ENCODE measurements at regions not wholly inside any gene's neighbourhood (a gene's known extent, or its start where the extent isn't known, plus 50 kb on each side); places are given as distances from the start of the nearest gene placed in this dataset.

DNA sequence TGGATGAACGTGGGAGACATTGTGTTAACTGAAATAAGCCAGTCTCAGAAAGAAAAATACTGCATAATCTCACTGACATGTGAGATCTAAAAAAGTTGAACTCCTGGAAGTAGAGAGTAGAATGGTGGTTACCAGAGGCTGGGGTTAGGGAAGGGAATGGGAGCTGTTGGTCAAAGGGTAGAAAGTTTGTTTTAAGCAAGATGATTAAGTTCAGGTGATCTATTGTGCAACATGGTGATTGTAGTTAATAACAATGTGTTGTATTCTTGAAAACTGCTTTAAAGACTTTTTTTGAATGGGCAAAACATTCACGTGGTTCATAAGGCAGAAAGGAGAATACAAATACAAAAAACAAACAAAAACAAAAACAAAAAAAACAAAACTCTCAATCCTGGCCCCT, 460.4 kb upstream of the TBX3 start:
- ATAC-seq (ENCODE audit: poor library complexity): no peak
- no peak for DNase-seq
- intact Hi-C loops (cut with DNase I): no loop called here

- no peak for ATAC-seq (ENCODE audit: poor library complexity)
- intact Hi-C loops (cut with DNase I): no loop called here
- DNase-seq: no peak
Observed at GRCh38 chr12:115140981-115141655, 457.1 kb upstream of the TBX3 start.

GRCh38 chr12:115137812-115138521, 454.0 kb upstream of the TBX3 start:
- intact Hi-C loops (cut with DNase I): no loop called here
- no peak for DNase-seq
- ATAC-seq (ENCODE audit: poor library complexity): no peak

DNA sequence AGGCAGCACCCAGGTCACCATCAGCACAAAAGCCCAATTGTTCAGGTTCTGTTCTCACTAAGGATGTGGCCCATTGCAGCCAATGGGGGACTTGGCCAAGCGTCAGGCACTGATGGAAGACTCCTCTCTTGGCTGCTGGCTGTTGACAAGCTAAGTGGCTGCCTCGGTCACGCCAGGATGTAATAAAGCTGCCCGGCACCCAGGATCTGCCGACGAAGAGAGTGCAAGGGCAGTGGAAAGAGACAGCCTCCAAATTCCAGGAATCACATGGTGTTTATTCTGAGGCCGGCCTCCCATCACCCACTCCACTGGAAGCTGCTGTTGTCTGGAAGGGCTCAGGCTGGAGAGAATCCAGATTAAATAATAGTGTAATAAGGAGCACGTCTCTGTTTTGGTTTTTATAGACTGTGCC, 451.8 kb upstream of the TBX3 start:
- intact Hi-C loops (cut with DNase I): no loop called here
- peak; percentile 86 for DNase-seq
- ATAC-seq (ENCODE audit: poor library complexity): peak; percentile 98

GRCh38 chr12:115134298-115134697, 450.3 kb upstream of the TBX3 start:
- no peak for ATAC-seq (ENCODE audit: poor library complexity)
- intact Hi-C loops (cut with DNase I): no loop called here
- DNase-seq: no peak

- DNase-seq: no peak
- no peak for ATAC-seq (ENCODE audit: poor library complexity)
- intact Hi-C loops (cut with DNase I): no loop called here
Observed at GRCh38 chr12:115132905-115133304, 448.9 kb upstream of the TBX3 start.

DNA sequence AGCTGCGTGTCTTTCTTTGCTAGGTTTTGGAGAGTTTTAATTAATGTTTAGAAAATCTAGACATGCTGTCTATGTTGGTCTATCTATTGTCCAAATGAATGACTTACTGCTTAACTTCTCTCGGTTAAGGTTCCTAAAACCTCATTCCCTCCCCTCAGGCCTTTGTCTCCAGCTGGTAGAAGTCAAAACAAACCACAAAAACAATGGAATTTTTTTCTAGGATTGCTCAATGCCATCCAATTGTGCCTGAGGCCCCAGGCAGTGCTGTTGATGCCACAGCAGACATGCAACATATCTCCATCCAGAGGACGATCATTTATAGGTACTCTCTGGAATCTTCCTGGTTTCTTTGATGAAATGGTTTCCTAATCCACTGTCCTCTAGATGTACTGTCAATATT, 448.2 kb upstream of the TBX3 start:
- no peak for DNase-seq
- intact Hi-C loops (cut with DNase I): no loop called here
- ATAC-seq (ENCODE audit: poor library complexity): no peak

GRCh38 chr12:115129727-115130126, 445.8 kb upstream of the TBX3 start:
- no peak for DNase-seq
- intact Hi-C loops (cut with DNase I): no loop called here
- ATAC-seq (ENCODE audit: poor library complexity): no peak

GRCh38 chr12:115121053-115121452, 437.1 kb upstream of the TBX3 start:
- intact Hi-C loops (cut with DNase I): no loop called here
- ATAC-seq (ENCODE audit: poor library complexity) (no peak), DNase-seq (no peak)

DNA sequence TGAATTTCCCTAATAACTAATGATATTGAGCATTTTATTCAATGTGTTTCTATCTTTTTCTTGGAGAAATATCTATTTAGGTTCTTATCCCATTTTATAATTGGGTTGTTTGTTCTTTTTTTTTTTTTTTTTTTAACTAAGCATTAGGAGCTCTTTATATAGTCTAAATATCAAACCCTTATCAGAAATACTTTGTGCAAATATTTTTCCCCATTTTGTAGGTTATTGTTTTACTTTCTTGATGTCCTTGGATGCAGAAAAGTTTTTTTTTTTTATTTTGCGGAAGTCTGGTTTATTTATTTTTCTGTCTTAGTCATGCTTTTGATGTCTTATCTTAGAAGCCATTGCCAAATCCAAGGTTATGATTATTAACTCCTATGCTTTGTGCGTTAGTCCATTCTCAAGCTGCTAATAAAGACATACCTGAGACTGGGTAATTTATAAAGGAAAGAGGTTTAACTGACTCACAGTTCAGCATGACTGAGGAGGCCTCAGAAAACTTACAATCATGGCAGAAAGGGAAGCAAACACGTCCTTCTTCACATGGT, 434.3 kb upstream of the TBX3 start:
- DNase-seq: no peak
- intact Hi-C loops (cut with DNase I): no loop called here
- no peak for ATAC-seq (ENCODE audit: poor library complexity)

GRCh38 chr12:115114140-115114539, 430.2 kb upstream of the TBX3 start:
- ATAC-seq (ENCODE audit: poor library complexity) (no peak), DNase-seq (no peak)
- intact Hi-C loops (cut with DNase I): no loop called here

- intact Hi-C loops (cut with DNase I): no loop called here
Observed at GRCh38 chr12:115109863-115110262, 425.9 kb upstream of the TBX3 start.

DNA sequence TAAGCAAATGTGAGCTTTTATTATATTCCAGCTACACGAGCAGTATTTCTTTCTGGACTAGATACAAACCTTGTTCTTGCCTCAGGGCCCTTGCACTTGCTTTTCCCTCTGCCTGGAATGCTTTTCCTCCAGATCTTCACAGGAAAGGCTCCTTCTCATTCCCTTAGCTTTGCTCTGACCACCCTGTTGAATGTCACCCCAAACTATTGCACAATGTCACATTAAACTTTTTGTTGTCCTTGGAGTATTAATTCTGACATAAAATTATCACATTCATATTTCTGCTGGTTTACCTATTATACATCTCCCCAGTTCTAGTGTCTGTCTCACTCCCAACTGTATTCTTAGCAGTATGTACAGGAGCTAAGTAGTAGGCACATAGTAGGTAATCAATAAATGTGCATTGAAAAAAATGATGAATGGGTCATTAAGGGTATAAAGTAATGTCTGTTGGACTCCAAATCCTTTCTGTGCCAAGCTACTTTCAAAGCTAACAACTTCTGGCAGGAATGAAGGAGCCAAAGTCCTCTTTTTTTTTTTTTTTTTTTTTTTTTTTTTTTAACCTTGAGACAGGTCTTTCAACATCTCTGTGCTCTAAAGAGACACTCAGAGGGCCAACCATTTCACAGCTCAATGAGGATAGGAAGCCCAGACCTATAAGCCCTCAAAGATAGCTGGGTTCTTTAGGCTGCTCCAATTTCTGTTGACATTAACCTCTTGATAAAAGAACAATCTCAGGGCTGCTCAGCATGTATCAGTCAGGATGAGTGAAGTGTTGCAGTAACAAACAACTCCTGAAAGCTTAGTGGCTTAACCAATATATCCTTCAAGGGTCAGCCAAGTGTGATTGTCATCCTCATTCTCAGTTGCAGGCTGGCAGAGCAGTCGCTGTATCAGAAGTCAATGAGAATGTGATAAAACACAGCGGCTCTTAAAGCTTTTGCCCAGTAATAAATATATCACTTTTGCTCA, 424.4 kb upstream of the TBX3 start:
- ATAC-seq (ENCODE audit: poor library complexity) (no peak), DNase-seq (no peak)
- intact Hi-C loops (cut with DNase I): no loop called here

More at GRCh38 chr12:115109863-115110262, 425.9 kb upstream of the TBX3 start:
- ATAC-seq (ENCODE audit: poor library complexity): no peak
- no peak for DNase-seq

GRCh38 chr12:115103884-115104883, 420.2 kb upstream of the TBX3 start:
- ATAC-seq (ENCODE audit: poor library complexity) (peak; percentile 63), DNase-seq (peak; percentile 46)
- intact Hi-C loops (cut with DNase I): no loop called here

DNA sequence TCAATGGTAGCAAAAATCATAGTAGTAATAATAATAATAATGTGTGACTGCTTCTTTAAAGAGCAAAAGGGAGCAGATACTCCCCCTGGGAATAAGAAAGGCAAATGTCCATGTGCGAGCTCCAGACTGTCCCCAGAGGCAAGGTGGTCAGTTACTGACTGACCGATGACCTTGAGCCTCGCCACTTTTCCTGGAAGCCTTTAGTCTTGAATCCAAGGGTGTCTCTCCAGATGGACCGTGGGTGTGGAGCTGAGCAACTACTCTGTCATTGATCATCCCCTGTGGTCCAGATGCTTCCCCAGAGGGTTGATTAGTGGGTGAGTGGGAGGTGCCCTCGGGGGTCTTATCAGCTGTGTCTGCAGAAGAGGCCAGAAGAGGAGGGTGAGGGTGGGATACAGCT, 418.5 kb upstream of the TBX3 start:
- intact Hi-C loops (cut with DNase I): no loop called here
- DNase-seq (no peak), ATAC-seq (ENCODE audit: poor library complexity) (peak; percentile 32)

DNA sequence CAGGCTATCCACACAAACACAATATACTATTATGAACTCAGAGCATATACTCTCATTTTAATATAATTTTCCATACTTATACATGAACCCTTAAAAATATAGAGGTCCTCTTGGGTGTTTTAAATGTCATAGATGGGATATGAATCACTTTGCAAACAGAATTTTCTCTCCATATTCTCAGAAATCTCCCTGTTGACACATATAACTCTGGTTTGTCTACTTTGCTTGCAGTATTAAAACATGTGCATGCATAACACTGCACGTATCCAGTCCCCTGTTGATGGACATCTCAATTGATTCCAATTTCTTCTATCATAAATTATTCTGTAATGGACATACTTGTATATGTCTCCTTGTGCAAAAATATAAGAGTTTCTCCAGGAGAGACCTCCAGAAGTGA, 417.5 kb upstream of the TBX3 start:
- no peak for DNase-seq
- ATAC-seq (ENCODE audit: poor library complexity): no peak
- intact Hi-C loops (cut with DNase I): no loop called here

GRCh38 chr12:115097416-115097815, 413.4 kb upstream of the TBX3 start:
- DNase-seq (no peak), ATAC-seq (ENCODE audit: poor library complexity) (peak; percentile 72)
- intact Hi-C loops (cut with DNase I): no loop called here
